ENCODE measurements at regions not wholly inside any gene's neighbourhood (a gene's known extent, or its start where the extent isn't known, plus 50 kb on each side); places are given as distances from the start of the nearest gene placed in this dataset.

GRCh38 chr18:5091741-5092140 is 105.3 kb downstream of the AKAIN1 start:
- H3K27ac ChIP-seq = no peak overlapping the region
- DNase-seq (ENCODE audit: low read depth, low spot score) = no peak

- no peak for DNase-seq (ENCODE audit: low read depth, low spot score)
- no peak overlapping the region for H3K27ac ChIP-seq
Observed at GRCh38 chr18:5075297-5075696, 121.8 kb downstream of the AKAIN1 start.

- DNase-seq (ENCODE audit: low read depth, low spot score) = no peak
- H3K27ac ChIP-seq = no peak overlapping the region
Observed at GRCh38 chr18:5073026-5073944, 123.8 kb downstream of the AKAIN1 start.

- no peak for DNase-seq (ENCODE audit: low read depth, low spot score)
- H3K27ac ChIP-seq = no peak overlapping the region
Observed at GRCh38 chr18:5068851-5069250, 128.2 kb downstream of the AKAIN1 start.

GRCh38 chr18:5066380-5066977 is 130.6 kb downstream of the AKAIN1 start:
- no peak for DNase-seq (ENCODE audit: low read depth, low spot score)
- H3K27ac ChIP-seq = no peak overlapping the region

- no peak overlapping the region for H3K27ac ChIP-seq
- DNase-seq (ENCODE audit: low read depth, low spot score) = no peak
Observed at GRCh38 chr18:5065615-5066014, 131.4 kb downstream of the AKAIN1 start.

GRCh38 chr18:5064841-5065370 is 132.2 kb downstream of the AKAIN1 start:
- no peak overlapping the region for H3K27ac ChIP-seq
- DNase-seq (ENCODE audit: low read depth, low spot score) = no peak

GRCh38 chr18:5061785-5062184 is 135.3 kb downstream of the AKAIN1 start:
- DNase-seq (ENCODE audit: low read depth, low spot score) = no peak
- no peak overlapping the region for H3K27ac ChIP-seq

GRCh38 chr18:5060543-5060942 is 136.5 kb downstream of the AKAIN1 start:
- no peak overlapping the region for H3K27ac ChIP-seq
- DNase-seq (ENCODE audit: low read depth, low spot score) = no peak

- no peak overlapping the region for H3K27ac ChIP-seq
- DNase-seq (ENCODE audit: low read depth, low spot score) = no peak
Observed at GRCh38 chr18:5059696-5060032, 137.4 kb downstream of the AKAIN1 start.

- no peak for DNase-seq (ENCODE audit: low read depth, low spot score)
- H3K27ac ChIP-seq = no peak overlapping the region
Observed at GRCh38 chr18:5058768-5059695, 138.0 kb downstream of the AKAIN1 start.

GRCh38 chr18:5057386-5058348 is 139.4 kb downstream of the AKAIN1 start:
- H3K27ac ChIP-seq = no peak overlapping the region
- DNase-seq (ENCODE audit: low read depth, low spot score) = no peak

- no peak overlapping the region for H3K27ac ChIP-seq
- DNase-seq (ENCODE audit: low read depth, low spot score) = no peak
Observed at GRCh38 chr18:5052491-5052890, 144.6 kb downstream of the AKAIN1 start.

GRCh38 chr18:5051207-5051606 is 145.8 kb downstream of the AKAIN1 start:
- no peak overlapping the region for H3K27ac ChIP-seq
- DNase-seq (ENCODE audit: low read depth, low spot score) = no peak

- H3K27ac ChIP-seq = no peak overlapping the region
- no peak for DNase-seq (ENCODE audit: low read depth, low spot score)
Observed at GRCh38 chr18:5049124-5049523, 147.9 kb downstream of the AKAIN1 start.

- no peak for DNase-seq (ENCODE audit: low read depth, low spot score)
Observed at GRCh38 chr18:5040476-5040875, 156.6 kb downstream of the AKAIN1 start.

GRCh38 chr18:5036523-5036922 is 160.5 kb downstream of the AKAIN1 start:
- DNase-seq (ENCODE audit: low read depth, low spot score) = no peak
- H3K27ac ChIP-seq = no peak overlapping the region

More at GRCh38 chr18:5040476-5040875, 156.6 kb downstream of the AKAIN1 start:
- no peak overlapping the region for H3K27ac ChIP-seq

GRCh38 chr18:5031216-5031615 is 165.8 kb downstream of the AKAIN1 start:
- no peak overlapping the region for H3K27ac ChIP-seq
- DNase-seq (ENCODE audit: low read depth, low spot score) = no peak

GRCh38 chr18:5030636-5031035 is 166.4 kb downstream of the AKAIN1 start:
- no peak for DNase-seq (ENCODE audit: low read depth, low spot score)
- no peak overlapping the region for H3K27ac ChIP-seq
